Progenitor cell of endocrine pancreas (in vitro differentiated cells): ENCODE measurements at regions not wholly inside any gene's neighbourhood (a gene's known extent, or its start where the extent isn't known, plus 50 kb on each side); places are given as distances from the start of the nearest gene placed in this dataset.

Source experiments
- DNase-seq: peaks from one replicate; pipeline ENCODE4 v3.0.0; 2021; ENCODE audit warnings: low spot score; ENCODE audit not compliant: unreplicated experiment
- H3K27ac Mint-ChIP-seq: 2 replicates; pipeline ENCODE4 v1.8.0; 2021; ENCODE audit warnings: mild to moderate bottlenecking, moderate library complexity, mixed read lengths
- H3K27me3 Mint-ChIP-seq: 2 replicates; pipeline ENCODE4 v1.8.0; 2021; ENCODE audit warnings: mixed read lengths
- H3K36me3 Mint-ChIP-seq: 2 replicates; pipeline ENCODE4 v1.8.0; 2022; ENCODE audit warnings: mixed read lengths; ENCODE audit not compliant: insufficient read depth
- H3K4me1 Mint-ChIP-seq: 2 replicates; pipeline ENCODE4 v1.8.0; 2021; ENCODE audit warnings: low read depth, mixed read lengths
- H3K4me3 Mint-ChIP-seq: 2 replicates; pipeline ENCODE4 v1.8.0; 2021; ENCODE audit warnings: low read depth, mild to moderate bottlenecking, moderate library complexity, mixed read lengths
- H3K9me3 Mint-ChIP-seq: 2 replicates; pipeline ENCODE4 v1.8.0; 2021; ENCODE audit warnings: low read depth, mixed read lengths
- TF ChIP-seq, protein P1 (sequence below): fragments of 200-600 bp; sonication (generic); IDR thresholded peaks from one replicate; pipeline ENCODE4 v1.5.0; 2021; ENCODE audit warnings: antibody characterized with exemption, mild to moderate bottlenecking; ENCODE audit not compliant: unreplicated experiment

DNA sequence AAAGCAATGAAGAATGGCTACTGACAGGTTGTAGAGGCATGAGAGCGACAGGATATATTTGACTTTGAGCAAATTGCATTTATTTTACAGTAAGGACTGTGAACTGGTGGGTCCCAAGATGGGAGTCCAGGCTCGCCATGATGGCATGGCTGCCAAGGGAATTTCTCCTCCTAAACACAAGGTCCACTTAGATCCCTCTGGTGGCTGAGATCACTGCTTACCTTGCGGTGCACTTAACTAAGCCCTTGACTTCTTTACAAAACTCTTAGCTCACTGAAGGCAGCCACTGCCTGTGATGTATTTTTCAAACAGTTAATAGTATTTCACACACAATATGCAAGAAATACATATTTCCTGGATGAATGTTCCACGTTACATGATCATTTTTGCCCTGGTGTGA lies 50.3 kb upstream of the SORBS2 start:
- no peak overlapping the region for H3K27ac Mint-ChIP-seq
- H3K9me3 Mint-ChIP-seq = peaks cover 16% of the 10 kb centered on the region
- TF ChIP-seq, protein P1, sequence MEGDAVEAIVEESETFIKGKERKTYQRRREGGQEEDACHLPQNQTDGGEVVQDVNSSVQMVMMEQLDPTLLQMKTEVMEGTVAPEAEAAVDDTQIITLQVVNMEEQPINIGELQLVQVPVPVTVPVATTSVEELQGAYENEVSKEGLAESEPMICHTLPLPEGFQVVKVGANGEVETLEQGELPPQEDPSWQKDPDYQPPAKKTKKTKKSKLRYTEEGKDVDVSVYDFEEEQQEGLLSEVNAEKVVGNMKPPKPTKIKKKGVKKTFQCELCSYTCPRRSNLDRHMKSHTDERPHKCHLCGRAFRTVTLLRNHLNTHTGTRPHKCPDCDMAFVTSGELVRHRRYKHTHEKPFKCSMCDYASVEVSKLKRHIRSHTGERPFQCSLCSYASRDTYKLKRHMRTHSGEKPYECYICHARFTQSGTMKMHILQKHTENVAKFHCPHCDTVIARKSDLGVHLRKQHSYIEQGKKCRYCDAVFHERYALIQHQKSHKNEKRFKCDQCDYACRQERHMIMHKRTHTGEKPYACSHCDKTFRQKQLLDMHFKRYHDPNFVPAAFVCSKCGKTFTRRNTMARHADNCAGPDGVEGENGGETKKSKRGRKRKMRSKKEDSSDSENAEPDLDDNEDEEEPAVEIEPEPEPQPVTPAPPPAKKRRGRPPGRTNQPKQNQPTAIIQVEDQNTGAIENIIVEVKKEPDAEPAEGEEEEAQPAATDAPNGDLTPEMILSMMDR = no peak

GRCh38 chr4:185863946-185864345 lies 52.0 kb upstream of the SORBS2 start:
- no peak overlapping the region for H3K4me3 Mint-ChIP-seq
- DNase-seq = no peak
- H3K9me3 Mint-ChIP-seq = peaks cover 6% of the 10 kb centered on the region
- H3K27me3 Mint-ChIP-seq = peaks cover 5% of the 10 kb centered on the region
- no peaks in the 10 kb centered on the region for H3K36me3 Mint-ChIP-seq
- H3K4me1 Mint-ChIP-seq = peaks cover 17% of the 10 kb centered on the region
- TF ChIP-seq, protein P1 = no peak
- no peak overlapping the region for H3K27ac Mint-ChIP-seq

More for the DNA sequence above, 50.3 kb upstream of the SORBS2 start:
- DNase-seq = no peak
- Mint-ChIP-seq H3K27me3 (no peaks in the 10 kb centered on the region), H3K4me1 (peaks cover 17% of the 10 kb centered on the region), H3K4me3 (no peak overlapping the region), H3K36me3 (peaks cover 2% of the 10 kb centered on the region)

GRCh38 chr4:185865901-185866328 lies 53.9 kb upstream of the SORBS2 start:
- TF ChIP-seq, protein P1 = no peak
- DNase-seq = no peak
- Mint-ChIP-seq H3K27ac (no peak overlapping the region), H3K4me1 (peaks cover 17% of the 10 kb centered on the region), H3K36me3 (no peaks in the 10 kb centered on the region), H3K27me3 (peaks cover 14% of the 10 kb centered on the region), H3K4me3 (no peak overlapping the region), H3K9me3 (no peaks in the 10 kb centered on the region)

DNA sequence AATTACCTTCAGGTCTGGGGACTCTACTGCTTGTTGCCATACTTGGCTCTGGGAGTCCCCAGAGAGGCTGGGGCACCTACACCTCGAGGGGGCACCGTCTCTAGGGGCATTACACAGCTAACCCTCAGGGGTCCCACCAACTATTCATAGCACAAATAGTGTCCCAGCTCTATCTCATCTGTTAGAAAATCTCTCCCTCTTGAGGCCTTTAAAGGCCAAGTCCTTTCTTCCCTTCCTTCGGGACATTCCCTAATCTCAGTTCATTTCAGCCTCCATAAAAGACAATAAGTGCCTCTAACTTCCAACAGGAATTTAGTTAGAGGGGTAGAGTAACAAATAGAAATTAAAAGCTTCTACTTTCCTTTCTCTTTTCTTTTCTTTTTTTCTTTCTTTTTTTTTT lies 55.8 kb upstream of the SORBS2 start:
- Mint-ChIP-seq H3K27me3 (peaks cover 14% of the 10 kb centered on the region), H3K4me1 (peaks cover 17% of the 10 kb centered on the region), H3K9me3 (no peaks in the 10 kb centered on the region), H3K27ac (no peak overlapping the region), H3K36me3 (no peaks in the 10 kb centered on the region), H3K4me3 (no peak overlapping the region)
- DNase-seq = no peak
- TF ChIP-seq, protein P1 = no peak

DNA sequence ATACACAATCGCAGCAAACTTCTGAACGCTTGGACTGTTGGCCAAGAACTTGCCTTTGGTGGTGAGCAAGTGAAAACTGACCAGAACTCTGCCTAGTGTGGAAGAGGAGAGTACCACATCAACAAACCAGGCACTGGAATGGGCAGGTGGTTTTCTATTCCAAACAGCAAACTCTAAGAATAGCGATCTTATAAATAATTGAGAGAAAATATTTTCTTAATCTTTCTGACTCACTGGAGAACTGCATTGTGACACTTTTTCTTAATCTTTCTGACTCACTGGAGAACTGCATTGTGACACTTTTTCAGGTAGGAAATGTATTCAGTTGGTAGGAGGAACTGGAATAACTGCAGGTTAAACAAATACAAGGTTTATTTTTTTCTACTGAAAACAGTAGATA lies 57.0 kb upstream of the SORBS2 start:
- Mint-ChIP-seq H3K27ac (no peak overlapping the region), H3K36me3 (no peaks in the 10 kb centered on the region), H3K9me3 (no peaks in the 10 kb centered on the region), H3K4me3 (no peak overlapping the region), H3K4me1 (peaks cover 13% of the 10 kb centered on the region), H3K27me3 (peaks cover 14% of the 10 kb centered on the region)
- TF ChIP-seq, protein P1 = no peak
- DNase-seq = no peak
